ENCODE measurements at regions not wholly inside any gene's neighbourhood (a gene's known extent, or its start where the extent isn't known, plus 50 kb on each side); places are given as distances from the start of the nearest gene placed in this dataset.

DNA sequence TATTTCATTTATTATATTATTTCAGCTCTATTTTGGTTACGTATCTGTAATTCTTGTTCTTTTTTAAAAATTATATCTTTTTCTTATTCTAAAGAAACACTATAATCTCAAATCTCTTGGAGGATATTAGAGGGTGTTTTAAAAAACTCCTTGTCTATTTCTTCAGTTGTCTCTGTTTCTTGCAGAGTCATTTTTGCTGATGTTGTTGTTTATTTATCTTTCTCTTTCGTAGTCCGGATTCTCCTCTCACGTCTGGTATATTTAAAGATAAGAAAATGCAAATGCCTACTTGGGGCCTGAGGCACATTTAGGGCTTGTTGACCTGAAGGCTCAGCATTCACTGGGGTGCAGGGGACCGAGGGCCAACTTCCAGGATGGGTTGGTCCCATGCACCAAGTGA lies 181.2 kb upstream of the CTBP2 start:
- DNase-seq (ENCODE audit: low read depth in 2 of 2) = no peak

DNA sequence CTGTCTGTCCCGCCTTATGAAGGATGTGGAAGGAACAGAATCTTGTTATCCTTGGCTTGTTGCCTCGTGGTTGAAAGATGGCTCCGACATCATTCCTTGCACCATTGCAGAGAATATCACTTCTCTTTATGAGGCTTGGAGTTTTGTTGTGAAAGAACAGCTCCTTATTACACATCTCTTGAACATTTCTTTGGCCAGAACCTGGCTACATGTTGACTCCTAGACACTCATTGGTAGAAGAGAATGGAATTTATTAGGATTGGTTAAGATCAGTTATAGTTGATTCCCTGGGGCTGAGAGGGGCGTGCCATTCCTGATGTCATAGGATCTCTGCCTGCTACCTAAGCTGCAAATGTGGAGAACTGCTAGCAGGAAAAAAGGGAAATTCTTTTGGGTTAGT lies 180.5 kb upstream of the CTBP2 start:
- DNase-seq (ENCODE audit: low read depth in 2 of 2) = no peak

DNA sequence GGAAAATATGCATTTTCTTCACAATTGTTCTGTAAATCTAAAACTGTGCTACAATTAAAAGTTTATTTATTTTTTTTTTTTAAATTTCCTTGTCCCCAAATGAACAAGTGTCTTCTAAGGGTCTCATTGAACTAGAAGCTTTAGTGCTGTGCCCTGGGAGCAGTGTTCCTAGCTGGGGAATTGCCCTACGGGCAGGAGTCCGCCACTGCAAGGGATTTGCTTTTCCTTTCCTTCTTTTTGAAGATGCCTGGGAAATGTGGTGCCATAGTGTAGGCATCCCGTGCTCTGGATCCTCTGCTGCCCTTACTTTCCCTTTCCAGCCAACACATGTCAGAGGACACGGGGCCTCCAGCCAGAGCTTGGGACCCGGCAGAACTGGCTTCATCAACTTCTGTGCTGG lies 177.1 kb upstream of the CTBP2 start:
- no peak for DNase-seq (ENCODE audit: low read depth in 2 of 2)

DNA sequence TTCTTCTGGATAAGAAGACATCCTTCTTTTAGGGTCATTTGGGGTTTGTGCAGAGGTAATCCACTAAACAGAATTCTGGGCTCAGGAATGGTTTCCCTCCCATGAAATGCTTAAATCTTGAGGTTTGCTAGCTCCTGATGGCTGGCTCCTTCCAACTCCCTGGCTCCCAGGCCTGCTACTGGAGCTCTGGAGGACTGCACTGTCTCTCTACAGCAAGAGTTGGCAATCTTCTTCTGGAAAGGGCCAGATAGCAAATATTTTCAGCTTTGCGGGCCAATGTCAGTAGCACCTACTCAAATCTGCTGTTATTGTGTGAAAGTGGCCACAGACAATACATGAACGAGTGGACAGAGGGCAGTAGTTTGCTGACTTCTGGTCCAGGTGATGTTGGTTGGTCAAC lies 174.2 kb upstream of the CTBP2 start:
- DNase-seq (ENCODE audit: low read depth in 2 of 2) = no peak

DNA sequence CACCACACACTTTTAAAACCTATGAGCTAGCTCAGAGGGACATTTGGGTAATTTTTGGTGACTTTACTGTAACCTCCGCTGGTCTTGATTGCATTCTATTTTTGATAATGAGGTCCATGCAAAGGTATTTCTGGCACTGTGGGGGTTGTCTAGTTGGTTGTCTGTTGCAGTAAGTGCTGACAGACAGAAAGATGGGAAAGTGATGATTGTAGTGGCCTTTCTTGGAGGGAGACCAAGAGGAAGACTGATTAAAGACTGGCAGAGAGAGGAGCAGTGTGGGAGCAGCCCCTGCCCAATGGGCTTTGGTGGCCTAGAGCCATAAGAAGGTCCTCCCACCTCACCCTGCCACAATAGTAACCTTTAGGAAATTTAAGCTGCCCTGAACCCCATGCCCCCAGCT lies 173.4 kb upstream of the CTBP2 start:
- no peak for DNase-seq (ENCODE audit: low read depth in 2 of 2)

DNA sequence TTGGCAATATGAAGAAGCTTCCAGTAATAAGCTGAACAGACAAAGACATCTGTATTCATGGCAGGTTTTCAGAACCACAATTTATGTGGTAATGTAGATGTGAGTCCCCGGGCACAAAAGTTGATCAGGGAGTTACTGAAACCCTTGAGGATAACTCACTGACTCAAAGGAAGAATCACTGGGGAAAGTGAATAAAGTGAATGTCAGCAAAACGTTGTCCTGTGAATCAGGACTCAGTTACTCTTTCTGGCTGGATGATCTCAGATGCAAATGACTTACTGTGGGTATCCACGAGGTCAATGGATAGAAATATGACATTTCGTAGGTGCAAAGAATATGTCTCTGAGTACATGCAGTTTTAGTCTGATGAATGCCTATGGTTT lies 172.8 kb upstream of the CTBP2 start:
- DNase-seq (ENCODE audit: low read depth in 2 of 2) = no peak

DNA sequence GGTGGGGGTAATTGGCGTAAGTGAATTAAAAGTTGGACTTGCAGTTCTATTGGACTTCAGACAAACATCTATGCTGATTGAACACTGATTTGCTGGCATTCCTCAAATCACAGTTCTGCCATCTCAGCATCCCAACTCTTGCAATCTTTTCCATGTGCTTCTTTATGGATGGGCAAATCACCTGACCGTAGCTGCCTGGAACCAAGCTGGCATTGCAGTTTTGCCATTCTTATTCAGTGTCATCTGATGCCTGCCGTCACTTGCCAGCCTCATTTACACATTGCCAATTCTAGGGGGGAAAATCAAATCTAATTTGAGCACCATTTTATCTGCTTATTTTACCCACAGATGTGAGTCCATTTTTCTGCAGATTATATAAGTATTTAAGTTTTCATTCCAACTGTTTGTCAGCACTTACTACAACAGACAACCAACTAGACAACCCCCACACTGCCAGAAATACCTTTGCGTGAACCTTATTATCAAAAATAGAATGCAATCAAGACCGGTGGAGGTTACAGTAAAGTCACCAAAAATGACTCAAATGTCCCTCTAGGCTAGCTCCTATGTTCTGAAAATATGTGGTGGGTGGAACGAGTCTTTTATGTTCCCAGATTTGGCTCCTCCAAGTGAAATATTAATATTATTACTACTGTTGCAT lies 172.3 kb upstream of the CTBP2 start:
- DNase-seq (ENCODE audit: low read depth in 2 of 2) = no peak

DNA sequence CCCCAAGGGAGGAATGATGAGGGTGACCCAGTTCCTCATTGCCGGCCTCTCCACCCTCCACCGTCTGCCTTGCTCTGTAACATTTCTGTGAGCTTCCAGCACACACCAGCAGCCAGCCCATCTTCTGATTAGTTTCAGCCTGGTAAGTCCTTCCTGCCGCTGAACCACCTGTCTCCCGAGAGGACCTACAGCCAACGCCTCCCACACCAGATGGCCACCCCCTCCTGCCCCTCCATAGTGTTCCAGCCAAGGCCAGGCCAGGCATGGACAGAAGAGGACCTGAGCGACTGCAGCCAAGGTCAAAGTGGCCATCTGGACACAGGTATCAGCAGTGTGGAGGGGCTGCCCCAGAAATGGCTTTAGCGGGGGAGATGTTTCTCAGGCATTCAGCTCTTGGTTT lies 170.7 kb upstream of the CTBP2 start:
- DNase-seq (ENCODE audit: low read depth in 2 of 2) = no peak

DNA sequence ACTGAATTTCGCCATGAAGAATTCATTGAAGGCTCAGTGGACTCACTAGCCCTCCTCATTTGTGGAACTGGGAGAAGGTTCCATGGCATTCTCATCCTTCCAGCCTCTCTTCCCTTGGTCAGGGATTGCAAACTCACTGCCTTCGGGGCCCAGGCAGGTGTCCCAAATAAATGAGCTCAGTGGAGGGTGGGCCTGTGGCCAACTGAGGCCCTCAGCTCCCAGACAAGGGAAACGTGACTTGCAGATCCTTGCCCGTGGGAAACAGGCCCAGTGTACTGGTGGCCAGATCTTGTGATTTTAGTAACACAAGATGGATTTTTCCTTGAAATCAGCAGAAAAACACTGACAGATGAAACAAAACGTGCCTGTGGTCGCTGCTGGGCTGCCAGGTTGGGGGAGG lies 168.7 kb upstream of the CTBP2 start:
- DNase-seq (ENCODE audit: low read depth in 2 of 2) = no peak

DNA sequence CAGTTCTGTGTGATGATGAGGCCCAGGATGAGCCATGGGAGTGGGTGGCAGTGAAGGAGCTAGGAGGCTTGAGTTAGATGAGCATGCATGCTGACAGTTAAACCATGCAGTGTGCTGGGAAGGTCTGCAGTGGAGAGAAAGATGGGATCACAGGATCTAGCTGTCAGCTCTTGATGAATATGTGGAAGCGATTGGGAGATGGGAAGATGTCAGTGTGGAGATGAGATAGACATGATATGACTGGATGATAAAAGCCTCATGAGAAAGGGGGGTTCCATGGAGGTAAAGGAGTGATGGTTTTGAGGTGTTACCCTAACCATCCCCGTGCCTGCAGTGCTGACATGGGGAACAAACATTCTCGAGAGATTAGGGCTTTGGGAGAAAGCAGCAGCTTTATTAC lies 165.0 kb upstream of the CTBP2 start:
- DNase-seq (ENCODE audit: low read depth in 2 of 2) = no peak

DNA sequence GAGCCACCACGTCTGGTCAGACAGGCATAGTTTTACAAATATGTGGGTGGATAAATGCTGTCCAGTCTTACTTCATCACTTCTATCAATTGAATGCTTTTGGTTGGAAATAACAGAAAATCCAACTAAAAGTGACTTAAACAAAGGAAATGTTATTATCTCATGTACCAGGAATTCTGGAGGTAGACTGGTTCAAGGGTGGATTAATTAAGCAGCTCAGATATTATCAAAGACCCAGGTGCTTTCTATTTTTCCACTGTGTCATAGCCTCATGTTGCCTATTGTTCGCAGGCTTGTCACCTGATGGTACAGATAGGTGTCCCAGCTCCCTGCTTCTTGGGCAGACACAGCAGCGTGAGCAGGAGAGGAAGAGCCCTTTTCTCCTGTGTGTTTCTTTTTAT lies 156.1 kb upstream of the CTBP2 start:
- DNase-seq (ENCODE audit: low read depth in 2 of 2) = no peak

DNA sequence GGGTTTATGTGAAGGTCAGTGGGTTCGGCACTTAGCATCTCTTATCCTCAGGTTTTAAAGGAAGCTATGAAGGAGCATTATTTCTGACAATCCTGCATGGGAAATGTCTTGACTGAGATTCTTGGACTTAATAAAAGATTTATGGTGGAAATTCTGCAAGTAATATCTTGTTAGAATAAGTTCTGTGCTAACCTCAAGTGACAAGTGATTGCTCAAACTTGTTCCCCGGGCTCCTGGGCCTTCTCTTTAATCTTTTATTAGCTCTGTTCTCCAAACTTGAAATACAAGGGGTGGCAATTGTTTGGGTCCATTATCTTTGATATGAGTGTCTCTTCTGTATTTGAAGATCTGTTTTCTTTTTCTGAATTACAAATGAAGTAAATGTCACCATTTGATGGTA lies 140.6 kb upstream of the CTBP2 start:
- DNase-seq (ENCODE audit: low read depth in 2 of 2) = no peak

DNA sequence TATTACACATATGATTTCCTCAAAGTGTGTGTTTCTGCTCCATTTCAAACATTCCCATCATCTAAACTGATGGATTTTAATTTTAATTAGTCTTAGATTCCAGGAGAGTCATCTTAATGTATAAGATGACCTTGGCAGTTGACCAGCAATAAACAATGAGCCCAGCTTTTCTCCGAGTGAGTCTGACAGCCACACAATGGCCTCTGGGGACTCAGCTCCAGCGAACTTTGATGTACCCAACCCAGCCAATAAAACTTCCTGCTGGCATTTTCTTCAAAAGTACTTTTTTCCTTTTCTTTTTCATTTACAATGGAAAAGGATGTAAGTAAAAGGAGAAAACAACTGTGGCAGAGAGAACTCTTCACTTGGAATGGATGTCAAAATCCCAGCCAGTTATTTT lies 139.1 kb upstream of the CTBP2 start:
- no peak for DNase-seq (ENCODE audit: low read depth in 2 of 2)

DNA sequence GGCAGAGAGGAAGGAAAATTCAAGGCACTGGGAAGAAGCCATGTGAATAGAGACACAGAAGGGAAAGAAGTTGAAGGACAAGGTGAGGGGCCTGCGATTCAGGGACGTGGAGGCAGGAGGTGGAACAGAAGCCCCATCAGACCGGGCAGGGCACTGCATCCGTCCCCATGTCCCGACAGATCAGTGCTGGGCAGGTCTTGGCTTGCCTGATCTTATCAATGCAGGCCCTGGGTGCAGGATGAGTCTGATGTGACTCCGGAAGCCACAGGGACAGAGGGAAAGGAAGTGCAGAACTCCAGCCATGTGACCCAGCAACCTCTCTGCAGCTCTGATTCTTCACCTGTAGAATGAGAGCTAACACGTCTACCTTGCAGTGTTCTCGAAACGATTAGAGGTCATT lies 136.2 kb upstream of the CTBP2 start:
- DNase-seq (ENCODE audit: low read depth in 2 of 2) = no peak

DNA sequence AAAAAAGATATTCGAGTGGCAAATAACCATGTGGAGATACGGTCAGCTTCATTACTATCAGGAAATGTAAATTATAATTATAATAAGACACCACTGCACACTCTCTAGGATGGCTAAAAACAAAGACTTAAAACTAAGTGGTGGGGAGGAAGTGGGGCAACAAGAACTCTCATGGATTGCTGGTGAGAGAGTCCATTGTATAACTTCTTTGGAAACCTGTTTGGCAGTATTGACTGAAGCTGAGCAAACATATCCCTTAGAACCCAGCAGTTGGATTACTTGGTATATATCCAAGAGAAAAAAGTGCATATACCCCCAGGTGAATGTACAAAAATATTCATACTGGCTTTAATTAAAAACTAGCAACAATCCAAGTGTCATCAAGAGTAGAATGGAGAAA lies 133.7 kb upstream of the CTBP2 start:
- DNase-seq (ENCODE audit: low read depth in 2 of 2) = no peak

DNA sequence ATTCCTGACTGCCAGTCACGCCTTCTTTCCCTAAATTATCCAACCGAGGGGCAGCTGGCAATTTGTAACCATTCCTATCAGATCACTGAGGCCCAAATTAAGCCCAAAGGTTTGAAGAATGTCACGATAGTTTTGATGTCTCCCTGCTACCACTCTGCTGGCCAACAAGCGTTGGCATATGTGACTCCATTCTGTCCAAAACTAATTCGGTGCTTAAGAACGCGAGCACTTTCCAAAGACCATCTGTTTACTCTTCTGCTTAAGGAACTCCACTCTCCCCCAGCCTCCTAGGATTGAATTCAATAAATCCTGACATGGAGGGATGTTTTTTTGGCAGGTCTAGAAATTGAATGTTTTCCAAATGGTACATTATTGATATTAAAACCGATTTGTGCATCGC lies 131.5 kb upstream of the CTBP2 start:
- no peak for DNase-seq (ENCODE audit: low read depth in 2 of 2)

DNA sequence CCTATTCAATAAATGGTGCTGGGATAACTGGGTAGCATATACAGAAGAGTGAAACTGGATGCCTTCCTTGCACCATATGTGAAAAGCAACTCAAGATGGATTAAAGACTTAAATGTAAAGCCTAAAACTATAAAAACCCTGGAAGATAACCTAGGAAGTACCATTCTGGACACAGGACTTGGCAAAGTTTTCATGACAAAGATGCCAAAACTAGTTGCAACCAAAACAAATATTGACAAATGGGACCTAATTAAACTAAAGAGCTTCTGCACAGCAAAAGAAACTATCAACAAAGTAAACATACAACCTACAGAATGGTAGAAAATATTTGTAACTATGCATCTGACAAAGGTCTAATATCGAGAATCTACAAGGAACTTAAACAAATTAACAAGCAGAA lies 129.1 kb upstream of the CTBP2 start:
- no peak for DNase-seq (ENCODE audit: low read depth in 2 of 2)

DNA sequence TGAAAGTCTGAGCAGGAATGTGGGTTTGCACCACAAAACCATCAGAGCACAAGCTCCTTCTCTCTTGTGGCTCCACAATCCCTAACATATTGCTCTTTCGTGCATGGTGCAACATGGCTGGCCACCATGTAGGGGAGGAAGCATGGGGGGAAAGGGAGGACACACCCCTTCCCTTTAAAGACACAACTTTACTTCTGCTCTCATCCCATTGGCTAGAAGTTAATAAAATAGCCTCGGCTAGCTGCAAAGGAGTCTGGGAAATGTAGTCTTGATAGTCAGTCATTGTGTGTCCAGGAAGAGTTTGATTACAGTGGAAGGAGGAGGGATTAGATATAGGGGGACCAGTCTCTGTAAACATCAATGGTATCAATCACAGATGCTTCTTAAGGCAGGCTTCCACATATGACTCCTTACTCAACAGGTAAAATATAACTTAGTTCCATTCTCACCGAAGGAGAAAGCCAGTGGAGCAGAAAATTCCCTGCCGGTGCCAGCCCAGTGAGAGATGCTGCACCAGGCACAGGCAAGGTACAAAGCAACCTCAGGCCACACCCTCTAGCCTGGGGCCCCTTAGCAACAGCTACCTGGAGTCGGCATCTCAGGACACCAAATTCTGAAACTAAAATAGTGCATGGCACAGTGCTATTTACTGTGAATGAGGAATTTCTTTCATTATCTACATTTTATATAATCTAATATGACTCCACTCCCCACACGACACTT lies 124.7 kb upstream of the CTBP2 start:
- DNase-seq (ENCODE audit: low read depth in 2 of 2) = no peak

DNA sequence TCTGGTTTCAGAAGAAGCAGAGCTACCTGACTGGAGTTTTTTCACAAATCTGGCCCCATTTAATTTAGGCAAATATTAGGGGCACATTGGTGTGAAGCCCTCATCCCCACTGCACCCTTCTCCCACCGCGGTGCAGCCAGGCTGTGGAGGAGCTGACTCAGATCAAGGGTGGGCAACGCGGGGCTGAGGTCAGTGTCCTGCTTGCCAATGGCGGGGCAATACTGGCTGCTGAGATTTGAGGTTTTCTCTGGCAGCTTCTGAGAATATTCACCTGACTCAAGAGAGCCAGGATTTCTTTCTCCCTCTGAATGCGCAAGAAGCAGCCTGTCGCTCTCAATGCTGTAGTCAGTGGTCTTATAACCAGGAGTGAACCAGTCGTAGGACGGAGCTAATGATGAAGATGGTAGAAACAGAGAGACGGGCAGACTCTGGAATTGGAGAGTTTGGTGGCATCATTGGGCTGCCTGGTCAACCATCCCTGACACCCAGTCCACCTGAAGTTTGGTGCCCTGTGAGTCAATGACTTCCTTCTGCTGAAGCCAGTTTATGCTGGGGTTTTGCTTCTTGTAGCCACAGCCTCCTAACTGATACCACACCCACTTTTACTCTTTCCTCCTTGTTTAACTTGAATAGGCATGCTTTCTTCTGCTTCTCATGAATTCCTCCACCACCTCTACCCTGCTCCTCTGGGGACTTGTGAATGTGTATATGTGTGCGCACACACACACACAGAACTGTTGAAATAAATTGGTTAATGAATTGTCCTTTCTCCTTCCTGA lies 123.7 kb upstream of the CTBP2 start:
- no peak for DNase-seq (ENCODE audit: low read depth in 2 of 2)

DNA sequence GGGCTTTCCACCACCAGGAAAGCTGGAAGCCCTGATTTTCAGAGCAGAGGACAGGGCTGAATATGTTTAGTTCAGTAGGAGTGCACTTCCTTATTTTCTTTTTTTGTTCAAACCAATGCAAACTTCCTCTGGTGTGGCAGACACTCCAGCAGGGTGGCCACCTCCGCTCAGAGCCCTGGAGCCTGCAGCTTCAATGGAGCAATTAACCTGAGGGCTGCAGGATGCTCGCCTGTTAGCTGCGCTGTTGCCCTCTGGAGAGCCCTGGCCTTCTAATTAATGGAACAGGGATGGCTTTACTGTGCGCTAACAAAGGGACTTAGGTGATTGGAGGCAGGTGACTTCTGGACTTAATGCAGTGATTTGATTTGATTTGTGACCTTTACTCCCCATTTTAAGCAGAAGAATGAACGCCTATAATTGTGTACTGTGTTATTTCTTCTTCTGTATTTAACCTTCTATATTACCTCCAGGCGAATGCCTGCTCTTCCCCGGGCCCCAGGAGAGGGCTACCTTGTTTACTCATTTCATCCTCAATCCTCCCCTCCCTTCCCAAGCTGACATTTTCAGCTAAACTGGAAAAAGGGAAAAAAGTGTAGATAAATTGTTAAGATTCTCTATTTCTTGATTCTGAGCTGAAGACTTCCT lies 123.0 kb upstream of the CTBP2 start:
- DNase-seq (ENCODE audit: low read depth in 2 of 2) = no peak

DNA sequence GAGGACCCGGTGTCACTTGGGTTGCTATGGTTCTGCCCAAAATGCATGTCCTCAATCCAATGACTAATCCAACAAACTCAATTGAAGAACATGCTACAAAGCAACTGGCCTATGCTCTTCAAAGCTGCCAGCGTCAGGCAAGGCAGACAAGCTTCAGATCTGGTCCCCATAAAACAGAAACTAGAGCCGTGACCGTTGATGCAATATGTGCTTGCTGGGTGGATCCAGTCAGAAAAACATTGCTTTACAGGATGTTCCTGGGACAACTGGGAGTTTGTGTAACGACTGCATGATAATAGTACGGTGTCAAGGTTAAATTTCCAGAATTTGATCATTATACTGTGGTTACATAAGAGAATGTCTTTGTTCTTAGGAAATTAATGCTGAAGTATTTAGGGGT lies 120.7 kb upstream of the CTBP2 start:
- no peak for DNase-seq (ENCODE audit: low read depth in 2 of 2)

DNA sequence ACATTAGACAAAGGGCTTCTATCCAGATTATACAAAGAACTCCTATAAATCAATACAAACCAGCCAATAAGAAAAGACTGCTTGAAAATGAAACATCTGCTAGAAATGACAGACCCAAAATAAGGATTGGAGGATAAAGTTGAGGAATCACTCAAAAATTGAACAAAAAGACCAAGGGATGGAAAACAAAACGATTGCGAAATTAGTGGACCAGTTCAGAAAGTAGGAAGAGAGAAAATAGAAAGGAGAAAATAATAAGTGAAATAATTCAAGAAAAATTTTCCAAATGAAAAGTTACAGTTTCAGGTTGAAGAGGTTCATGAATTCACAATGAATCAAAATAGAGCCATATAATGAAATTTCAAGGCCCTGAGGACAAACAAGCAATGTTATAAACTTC lies 115.8 kb upstream of the CTBP2 start:
- no peak for DNase-seq (ENCODE audit: low read depth in 2 of 2)

DNA sequence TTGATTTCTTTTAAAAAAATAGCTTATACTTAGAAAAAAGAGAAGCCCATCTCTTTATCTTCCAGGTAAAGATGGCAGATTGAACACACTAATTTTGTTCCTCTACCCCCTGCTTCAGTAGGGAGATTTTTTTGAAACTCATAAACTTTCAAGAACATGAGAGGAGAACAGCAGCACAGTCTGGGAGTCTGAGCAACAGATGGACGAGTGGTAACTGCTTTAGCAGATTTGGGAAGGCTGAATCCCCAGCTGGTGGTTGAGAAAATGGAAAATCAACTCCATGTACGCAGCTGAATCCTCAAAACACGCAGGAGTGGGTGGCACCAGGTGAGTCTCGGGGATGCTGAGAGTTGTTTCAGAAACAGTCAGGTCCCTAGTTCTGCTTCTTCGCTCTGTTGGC lies 114.6 kb upstream of the CTBP2 start:
- DNase-seq (ENCODE audit: low read depth in 2 of 2) = no peak

Measured in stimulated activated CD4-positive, alpha-beta T cell treated with anti-CD3 and anti-CD28 coated beads, Interleukin-4, amount 100 ng/mL, for 48 hours (primary cell).